ENCODE measurements at regions not wholly inside any gene's neighbourhood (a gene's known extent, or its start where the extent isn't known, plus 50 kb on each side); places are given as distances from the start of the nearest gene placed in this dataset.

- TF ChIP-seq BRD4 (CRISPR knock-in tag; IDR thresholded peaks at IDR 0.05) = no peak
- no peak for TF ChIP-seq FOXA1 (IDR thresholded peaks at IDR 0.05)
- no peak for TF ChIP-seq FOXA1 (CRISPR knock-in tag; IDR thresholded peaks at IDR 0.05)
- no peak for TF ChIP-seq ZNF616 (CRISPR knock-in tag; IDR thresholded peaks at IDR 0.05; ENCODE audit: low read depth)
- no peak for TF ChIP-seq ZNF484 (CRISPR knock-in tag; IDR thresholded peaks at IDR 0.05; ENCODE audit: borderline replicate concordance, low read depth)
- TF ChIP-seq SRSF9 (IDR thresholded peaks at IDR 0.05; ENCODE audit: borderline replicate concordance, insufficient read depth, low read depth, low read length, poor library complexity, severe bottlenecking) = no peak
- TF ChIP-seq SMAD1 (CRISPR knock-in tag; IDR thresholded peaks at IDR 0.05; ENCODE audit: borderline replicate concordance, low read depth) = no peak
Observed at GRCh38 chr21:36247316-36248010, 72.5 kb upstream of the MORC3 start (continued).

- Histone ChIP-seq H3K4me3 (replicated peaks in 1 of 3; ENCODE audit: insufficient read depth in 1 of 3, low read depth in 2 of 3, low read length in 3 of 3) (no peak overlapping the region), H3K27me3 (ENCODE audit: control insufficient read depth in 1 of 2, insufficient read depth in 2 of 2, low read length in 2 of 2) (no peaks in the 10 kb centered on the region), H3K79me2 (ENCODE audit: insufficient read depth, low read length) (no peaks in the 10 kb centered on the region), H3K4me1 (ENCODE audit: insufficient read depth, low read length) (peaks cover 12% of the 10 kb centered on the region), H4K20me1 (ENCODE audit: insufficient read depth, low read length) (no peaks in the 10 kb centered on the region), H3K4me2 (ENCODE audit: low read depth, low read length) (no peak overlapping the region), H3K9me3 (ENCODE audit: low read length) (no peaks in the 10 kb centered on the region), H3K36me3 (replicated peaks in 1 of 2; ENCODE audit: control insufficient read depth in 1 of 2, insufficient read depth in 2 of 2, low read length in 2 of 2) (peaks cover 1 to 15% of the 10 kb centered on the region in 2 experiments; a peak in 4 of 5 replicates), H2AFZ (ENCODE audit: low read length) (no peak overlapping the region), H3K9ac (ENCODE audit: insufficient read depth, low read depth, low read length) (no peak overlapping the region), H3K27ac (ENCODE audit: extremely low read length, insufficient read depth, low read length) (no peak overlapping the region)
- ChIA-PET CTCF (ENCODE audit: low intra/inter-chr PET ratio, low total read pairs) (no interaction called here), POLR2A (no interaction called here)
- in situ Hi-C loops (cut with HindIII; ENCODE audit: extremely low pct_ligation_motif_present, low pct_unique_long_range_greater_than_20kb) = no loop called here
- DNase-seq (ENCODE audit: low spot score) (no peak), FAIRE-seq (no peak), ATAC-seq (no peak)
- WGBS (ENCODE audit: low lambda C conversion rate) = 95% methylated on average over 20 of the region's 20 CpGs
- BruUV-seq (replicated peaks) = no TSS peak
- intact Hi-C loops (cut with micrococcal nuclease; ENCODE audit: unreplicated experiment) = no loop called here
- no peak for TF ChIP-seq KDM1A (CRISPR knock-in tag; IDR thresholded peaks at IDR 0.05)
- TF ChIP-seq ATF2 (CRISPR knock-in tag; IDR thresholded peaks at IDR 0.05) = no peak
- TF ChIP-seq GPN1 (CRISPR knock-in tag; IDR thresholded peaks at IDR 0.05; ENCODE audit: borderline replicate concordance) = no peak
Observed at GRCh38 chr21:36249576-36250422, 70.2 kb upstream of the MORC3 start.

Data from HepG2 (cell line).